ENCODE measurements at regions not wholly inside any gene's neighbourhood (a gene's known extent, or its start where the extent isn't known, plus 50 kb on each side); places are given as distances from the start of the nearest gene placed in this dataset.
"Not testable (repeated sequence)": the region's sequence is repeated elsewhere in the genome, so short reads cannot be mapped to it uniquely, and the experiment has no call there.

GRCh38 chr14:28356819-28357218, 409.8 kb upstream of the FOXG1 start:
- no peaks in the 10 kb centered on the region for H3K9me3 ChIP-seq (ENCODE audit: low read depth, low read length)
- H3K9ac ChIP-seq (ENCODE audit: insufficient read length): no peak overlapping the region
- H3K27ac ChIP-seq: no peak overlapping the region
- DNase-seq (ENCODE audit: low read depth, low spot score): no peak
- no peaks in the 10 kb centered on the region for H3K36me3 ChIP-seq (ENCODE audit: insufficient read depth, low read length)
- TF ChIP-seq POLR2AphosphoS5 (IDR thresholded peaks at IDR 0.05; ENCODE audit: borderline replicate concordance, low read depth, low read length): no peak
- TF ChIP-seq FOXP2 (optimal IDR thresholded peaks at IDR 0.05; ENCODE audit: control extremely low read depth, extremely low read length, insufficient read depth): no peak
- TF ChIP-seq EZH2 (IDR thresholded peaks at IDR 0.05): no peak
- no peak overlapping the region for H3K4me3 ChIP-seq

GRCh38 chr14:28361486-28361885, 405.1 kb upstream of the FOXG1 start:
- Histone ChIP-seq H3K9me3 (ENCODE audit: low read depth, low read length) (no peaks in the 10 kb centered on the region), H3K36me3 (ENCODE audit: insufficient read depth, low read length) (no peaks in the 10 kb centered on the region), H3K27ac (no peak overlapping the region), H3K4me3 (no peak overlapping the region), H3K9ac (ENCODE audit: insufficient read length) (no peak overlapping the region)
- TF ChIP-seq EZH2 (IDR thresholded peaks at IDR 0.05) (no peak), FOXP2 (optimal IDR thresholded peaks at IDR 0.05; ENCODE audit: control extremely low read depth, extremely low read length, insufficient read depth) (no peak), POLR2AphosphoS5 (IDR thresholded peaks at IDR 0.05; ENCODE audit: borderline replicate concordance, low read depth, low read length) (no peak)
- no peak for DNase-seq (ENCODE audit: low read depth, low spot score)

GRCh38 chr14:28365510-28365909, 401.1 kb upstream of the FOXG1 start:
- Histone ChIP-seq H3K4me3 (no peak overlapping the region), H3K9me3 (ENCODE audit: low read depth, low read length) (no peaks in the 10 kb centered on the region), H3K27ac (no peak overlapping the region), H3K9ac (ENCODE audit: insufficient read length) (no peak overlapping the region), H3K36me3 (ENCODE audit: insufficient read depth, low read length) (no peaks in the 10 kb centered on the region)
- DNase-seq (ENCODE audit: low read depth, low spot score): no peak
- TF ChIP-seq POLR2AphosphoS5 (IDR thresholded peaks at IDR 0.05; ENCODE audit: borderline replicate concordance, low read depth, low read length): no peak
- TF ChIP-seq EZH2 (IDR thresholded peaks at IDR 0.05): no peak
- TF ChIP-seq FOXP2 (optimal IDR thresholded peaks at IDR 0.05; ENCODE audit: control extremely low read depth, extremely low read length, insufficient read depth): no peak

GRCh38 chr14:28373721-28374120, 392.9 kb upstream of the FOXG1 start:
- Histone ChIP-seq H3K4me3 (no peak overlapping the region), H3K9ac (ENCODE audit: insufficient read length) (no peak overlapping the region), H3K36me3 (ENCODE audit: insufficient read depth, low read length) (no peaks in the 10 kb centered on the region), H3K27ac (no peak overlapping the region), H3K9me3 (ENCODE audit: low read depth, low read length) (no peaks in the 10 kb centered on the region)
- TF ChIP-seq FOXP2 (optimal IDR thresholded peaks at IDR 0.05; ENCODE audit: control extremely low read depth, extremely low read length, insufficient read depth) (no peak), POLR2AphosphoS5 (IDR thresholded peaks at IDR 0.05; ENCODE audit: borderline replicate concordance, low read depth, low read length) (no peak), EZH2 (IDR thresholded peaks at IDR 0.05) (no peak)
- DNase-seq (ENCODE audit: low read depth, low spot score): no peak

GRCh38 chr14:28375295-28375694, 391.3 kb upstream of the FOXG1 start:
- no peak overlapping the region for H3K4me3 ChIP-seq
- H3K36me3 ChIP-seq (ENCODE audit: insufficient read depth, low read length): no peaks in the 10 kb centered on the region
- TF ChIP-seq EZH2 (IDR thresholded peaks at IDR 0.05): no peak
- no peak for TF ChIP-seq FOXP2 (optimal IDR thresholded peaks at IDR 0.05; ENCODE audit: control extremely low read depth, extremely low read length, insufficient read depth)
- no peak for TF ChIP-seq POLR2AphosphoS5 (IDR thresholded peaks at IDR 0.05; ENCODE audit: borderline replicate concordance, low read depth, low read length)
- no peak overlapping the region for H3K9ac ChIP-seq (ENCODE audit: insufficient read length)
- no peaks in the 10 kb centered on the region for H3K9me3 ChIP-seq (ENCODE audit: low read depth, low read length)
- DNase-seq (ENCODE audit: low read depth, low spot score): no peak
- H3K27ac ChIP-seq: no peak overlapping the region

GRCh38 chr14:28381656-28382055, 384.9 kb upstream of the FOXG1 start:
- H3K9me3 ChIP-seq (ENCODE audit: low read depth, low read length): no peaks in the 10 kb centered on the region
- H3K27ac ChIP-seq: no peak overlapping the region
- H3K9ac ChIP-seq (ENCODE audit: insufficient read length): no peak overlapping the region
- no peak for DNase-seq (ENCODE audit: low read depth, low spot score)
- no peak overlapping the region for H3K4me3 ChIP-seq
- H3K36me3 ChIP-seq (ENCODE audit: insufficient read depth, low read length): no peaks in the 10 kb centered on the region
- TF ChIP-seq POLR2AphosphoS5 (IDR thresholded peaks at IDR 0.05; ENCODE audit: borderline replicate concordance, low read depth, low read length) (no peak), EZH2 (IDR thresholded peaks at IDR 0.05) (no peak), FOXP2 (optimal IDR thresholded peaks at IDR 0.05; ENCODE audit: control extremely low read depth, extremely low read length, insufficient read depth) (no peak)

GRCh38 chr14:28382444-28383190, 384.0 kb upstream of the FOXG1 start:
- DNase-seq (ENCODE audit: low read depth, low spot score): no peak
- TF ChIP-seq POLR2AphosphoS5 (IDR thresholded peaks at IDR 0.05; ENCODE audit: borderline replicate concordance, low read depth, low read length): no peak
- TF ChIP-seq FOXP2 (optimal IDR thresholded peaks at IDR 0.05; ENCODE audit: control extremely low read depth, extremely low read length, insufficient read depth): no peak
- TF ChIP-seq EZH2 (IDR thresholded peaks at IDR 0.05): no peak
- H3K4me3 ChIP-seq: no peak overlapping the region; the same call in 1 of the 2 replicates
- no peaks in the 10 kb centered on the region for H3K36me3 ChIP-seq (ENCODE audit: insufficient read depth, low read length)
- no peak overlapping the region for H3K27ac ChIP-seq
- no peaks in the 10 kb centered on the region for H3K9me3 ChIP-seq (ENCODE audit: low read depth, low read length)
- H3K9ac ChIP-seq (ENCODE audit: insufficient read length): no peak overlapping the region

- TF ChIP-seq FOXP2 (optimal IDR thresholded peaks at IDR 0.05; ENCODE audit: control extremely low read depth, extremely low read length, insufficient read depth) (no peak), POLR2AphosphoS5 (IDR thresholded peaks at IDR 0.05; ENCODE audit: borderline replicate concordance, low read depth, low read length) (no peak), EZH2 (IDR thresholded peaks at IDR 0.05) (no peak)
- Histone ChIP-seq H3K27ac (no peak overlapping the region), H3K4me3 (no peak overlapping the region), H3K36me3 (ENCODE audit: insufficient read depth, low read length) (no peaks in the 10 kb centered on the region), H3K9ac (ENCODE audit: insufficient read length) (no peak overlapping the region), H3K9me3 (ENCODE audit: low read depth, low read length) (no peaks in the 10 kb centered on the region)
- no peak for DNase-seq (ENCODE audit: low read depth, low spot score)
These were observed 368.1 kb upstream of the FOXG1 start for GRCh38 chr14:28398506-28398905.

GRCh38 chr14:28401705-28402104, 364.9 kb upstream of the FOXG1 start:
- not testable (repeated sequence) for H3K9ac ChIP-seq (ENCODE audit: insufficient read length); DNase-seq (ENCODE audit: low read depth, low spot score); H3K9me3 ChIP-seq (ENCODE audit: low read depth, low read length); H3K36me3 ChIP-seq (ENCODE audit: insufficient read depth, low read length); H3K4me3 ChIP-seq; H3K27ac ChIP-seq
